A549 (cell line): ENCODE measurements at regions not wholly inside any gene's neighbourhood (a gene's known extent, or its start where the extent isn't known, plus 50 kb on each side); places are given as distances from the start of the nearest gene placed in this dataset.

Experiments
- ATAC-seq, 2 experiments: fragments of 200-7000 bp in 1 of 2; fragments of >200 bp in 1 of 2; cut with Nextera tagmentation in 1 of 2; cut with Tn5 transposase in 1 of 2; 3 replicates each; pipeline versions ENCODE4 v1.8.0 to v1.9.1; 2018 to 2020; ENCODE audit warnings: mild to moderate bottlenecking in 1 of 2, moderate library complexity in 1 of 2
- CTCF ChIA-PET: fragments of 300-600 bp; sonication (Branson Sonifier 250); formaldehyde crosslinking; extraction: SDS; loops from one replicate; lab custom pipeline; 2021; ENCODE audit warnings: antibody characterized with exemption, inconsistent platforms; lab: Yijun Ruan, JAX
- POLR2A ChIA-PET: fragments of 350-600 bp; formaldehyde crosslinking; extraction: SDS; loops from one replicate; lab custom pipeline; 2021; ENCODE audit warnings: antibody characterized with exemption, inconsistent platforms; lab: Yijun Ruan, JAX
- DNase-seq, 2 experiments: peaks; one replicate each; pipeline versions ENCODE4 v3.0.0 to v3.0.0-alpha.2; 2011 to 2016; ENCODE audit warnings: low read depth in 1 of 2, low spot score in 1 of 2
- FAIRE-seq: peaks from 2 replicates; lab custom pipeline; 2011; peaks lifted over from hg19 to GRCh38; lab: Jason Lieb, UNC
- H3K27ac ChIP-seq, 2 experiments: fragments of >200 bp; sonication (Bioruptor Twin); formaldehyde crosslinking; 3 replicates each; pipeline ENCODE4 v1.5.1; 2016 to 2017
- H3K4me1 ChIP-seq: fragments of >200 bp; sonication (Bioruptor Twin); formaldehyde crosslinking; 3 replicates; pipeline ENCODE4 v1.6.1; 2016
- H3K4me2 ChIP-seq: fragments of >200 bp; sonication (Bioruptor Twin); formaldehyde crosslinking; 3 replicates; pipeline ENCODE4 v1.6.1; 2016
- H3K4me3 ChIP-seq: fragments of >200 bp; sonication (Bioruptor Twin); formaldehyde crosslinking; 3 replicates; pipeline ENCODE4 v1.5.1; 2016
- H3K9me3 ChIP-seq: fragments of >200 bp; sonication (Bioruptor Twin); formaldehyde crosslinking; 3 replicates; pipeline ENCODE4 v1.6.1; 2016
- BHLHE40 ChIP-seq: IDR thresholded peaks from 2 replicates; pipeline ENCODE4 v1.6.1; 2012; ENCODE audit warnings: low read depth, low read length, inconsistent platforms
- CEBPB ChIP-seq, 2 experiments: fragments of >200 bp in 1 of 2; sonication (Bioruptor Twin) in 1 of 2; formaldehyde crosslinking in 1 of 2; IDR thresholded peaks; 2 replicates each; pipeline ENCODE4 v1.6.1; 2012 to 2016
- E2F6 ChIP-seq: IDR thresholded peaks from 2 replicates; pipeline ENCODE4 v1.6.1; 2012; ENCODE audit warnings: low read depth, borderline replicate concordance
- FOSB ChIP-seq: fragments of 250-450 bp; sonication (Bioruptor Pico); IDR thresholded peaks from 2 replicates; pipeline ENCODE4 v1.5.0; 2020; ENCODE audit warnings: mild to moderate bottlenecking, moderate library complexity
- HEYL ChIP-seq: fragments of 250-450 bp; sonication (Bioruptor Pico); IDR thresholded peaks from 2 replicates; pipeline ENCODE4 v1.8.0; 2021; ENCODE audit warnings: mild to moderate bottlenecking, moderate library complexity
- HOXA7 ChIP-seq: fragments of 250-450 bp; sonication (Bioruptor Pico); IDR thresholded peaks from 2 replicates; pipeline ENCODE4 v1.5.0; 2020; ENCODE audit warnings: mild to moderate bottlenecking, moderate library complexity
- HOXB5 ChIP-seq: fragments of 250-450 bp; sonication (Bioruptor Pico); IDR thresholded peaks from 2 replicates; pipeline ENCODE4 v1.5.0; 2020; ENCODE audit warnings: mild to moderate bottlenecking, moderate library complexity
- JUN ChIP-seq, 2 experiments: fragments of >200 bp; sonication (Bioruptor Twin); formaldehyde crosslinking; IDR thresholded peaks; 2 replicates in 1 of 2; 3 replicates in 1 of 2; pipeline ENCODE4 v1.6.1; 2016 to 2017
- JUNB ChIP-seq: fragments of >200 bp; sonication (Bioruptor Twin); formaldehyde crosslinking; IDR thresholded peaks from 2 replicates; pipeline ENCODE4 v1.6.1; 2016
- KDM1A ChIP-seq: fragments of 200-600 bp; sonication (generic); IDR thresholded peaks from 2 replicates; pipeline ENCODE4 v1.6.1; 2016; ENCODE audit warnings: low read depth, mild to moderate bottlenecking
- MAFK ChIP-seq: fragments of 450-650 bp; IDR thresholded peaks from 2 replicates; pipeline ENCODE4 v1.6.1; 2014; ENCODE audit not compliant: partially characterized antibody
- NFE2L2 ChIP-seq: fragments of 150-350 bp; conservative IDR thresholded peaks from 2 replicates; pipeline ENCODE4 v1.6.1; 2014; ENCODE audit warnings: low read length
- NR3C1 ChIP-seq: fragments of >200 bp; sonication (Bioruptor Twin); formaldehyde crosslinking; IDR thresholded peaks from 3 replicates; pipeline ENCODE4 v1.6.1; 2017
- PHF8 ChIP-seq: fragments of 200-600 bp; sonication (generic); IDR thresholded peaks from 2 replicates; pipeline ENCODE4 v1.6.1; 2016; ENCODE audit warnings: low read depth, mild to moderate bottlenecking, antibody characterized with exemption, moderate library complexity, borderline replicate concordance
- RARB ChIP-seq: fragments of 250-450 bp; sonication (Bioruptor Pico); IDR thresholded peaks from 2 replicates; pipeline ENCODE4 v1.8.0; 2021; ENCODE audit warnings: mild to moderate bottlenecking, moderate library complexity
- RCOR1 ChIP-seq: fragments of 150-350 bp; IDR thresholded peaks from 2 replicates; pipeline ENCODE4 v1.6.1; 2014; ENCODE audit warnings: antibody characterized with exemption, low read length, low read depth
- RFX5 ChIP-seq: fragments of 450-650 bp; IDR thresholded peaks from 2 replicates; pipeline ENCODE4 v1.7.1; 2014; ENCODE audit warnings: antibody characterized with exemption, mild to moderate bottlenecking, moderate library complexity
- SMC3 ChIP-seq: fragments of >200 bp; sonication (Bioruptor Twin); formaldehyde crosslinking; IDR thresholded peaks from 3 replicates; pipeline ENCODE4 v1.6.1; 2018; ENCODE audit warnings: inconsistent platforms
- ZFP36 ChIP-seq: fragments of 450-650 bp; IDR thresholded peaks from 2 replicates; pipeline ENCODE4 v1.6.1; 2014; ENCODE audit warnings: borderline replicate concordance; ENCODE audit not compliant: partially characterized antibody
- ZNF302 ChIP-seq: fragments of 250-450 bp; sonication (Bioruptor Pico); IDR thresholded peaks from 2 replicates; pipeline ENCODE4 v1.9.0; 2021; ENCODE audit warnings: inconsistent platforms, mild to moderate bottlenecking, moderate library complexity
- ZSCAN20 ChIP-seq: fragments of 250-450 bp; sonication (Bioruptor Pico); IDR thresholded peaks from 2 replicates; pipeline ENCODE4 v1.8.0; 2022; ENCODE audit warnings: mild to moderate bottlenecking, moderate library complexity
- WGBS: methylation state at CpG from one replicate; pipeline ENCODE4 v1.1.6; 2017; ENCODE audit errors: missing lambda C conversion rate; 5-methylcytosine and 5-hydroxymethylcytosine counted together

- FAIRE-seq, result no peak
- CTCF ChIA-PET, result no interaction called here
- H3K4me2 ChIP-seq, result no peak overlapping the region
- peak; percentile 43 to 76; a peak in 3 of 4 replicates for TF ChIP-seq CEBPB (IDR thresholded peaks at IDR 0.05)
- TF ChIP-seq JUN (IDR thresholded peaks at IDR 0.05), result no peak
- H3K4me3 ChIP-seq, result no peak overlapping the region
- H3K4me1 ChIP-seq, result no peaks in the 10 kb centered on the region
- 58% methylated on average over 2 of the region's 2 CpGs for WGBS
- POLR2A ChIA-PET, result no interaction called here
- no peak overlapping the region for H3K27ac ChIP-seq
- no peak for ATAC-seq
- H3K9me3 ChIP-seq, result peaks cover 8% of the 10 kb centered on the region; the same call in 2 of the 3 replicates
- no peak for DNase-seq
Observed at GRCh38 chr5:130801963-130802362, 363.1 kb downstream of the HINT1 start.

- ChIA-PET CTCF (no interaction called here), POLR2A (interaction anchor here (0.5 kb wide), 1 partner anchor 504 kb away, joined by 3 read pairs; no protein-coding TSS in a partner anchor)
- DNase-seq, result no peak
- no peak for FAIRE-seq
- Histone ChIP-seq H3K4me3 (no peak overlapping the region), H3K4me2 (no peak overlapping the region), H3K9me3 (peaks cover 8% of the 10 kb centered on the region; the same call in 2 of the 3 replicates), H3K27ac (no peak overlapping the region), H3K4me1 (no peaks in the 10 kb centered on the region)
- ATAC-seq, result no peak
- TF ChIP-seq HOXB5 (CRISPR knock-in tag) (no peak), MAFK (peak; percentile 48)
Observed at GRCh38 chr5:130799015-130799414, 366.0 kb downstream of the HINT1 start.

GRCh38 chr5:130797303-130797702, 367.8 kb downstream of the HINT1 start:
- DNase-seq, result no peak
- TF ChIP-seq CEBPB (IDR thresholded peaks at IDR 0.05) (no peak), NR3C1 (no peak), RCOR1 (no peak), ZNF302 (CRISPR knock-in tag) (no peak), RFX5 (no peak), E2F6 (no peak), HOXB5 (CRISPR knock-in tag) (no peak), PHF8 (no peak), SMC3 (no peak), MAFK (no peak), ZFP36 (no peak), JUNB (no peak), HOXA7 (CRISPR knock-in tag) (no peak), BHLHE40 (no peak), FOSB (CRISPR knock-in tag) (no peak), KDM1A (no peak), RARB (no peak), HEYL (CRISPR knock-in tag) (no peak), ZSCAN20 (CRISPR knock-in tag) (no peak)
- Histone ChIP-seq H3K27ac (no peak overlapping the region), H3K9me3 (peaks cover 8% of the 10 kb centered on the region; the same call in 2 of the 3 replicates), H3K4me3 (no peak overlapping the region), H3K4me2 (no peak overlapping the region), H3K4me1 (no peaks in the 10 kb centered on the region)
- ChIA-PET CTCF (no interaction called here), POLR2A (no interaction called here)
- no peak for ATAC-seq
- no peak for FAIRE-seq
- 40% methylated on average over 3 of the region's 3 CpGs for WGBS

- FAIRE-seq (no peak), DNase-seq (no peak), ATAC-seq (no peak)
- H3K4me1 ChIP-seq, result no peaks in the 10 kb centered on the region
- no peak overlapping the region for H3K4me3 ChIP-seq
- WGBS, result 31% methylated on average over 2 of the region's 2 CpGs
- H3K4me2 ChIP-seq, result no peak overlapping the region
- H3K9me3 ChIP-seq, result peaks cover 8% of the 10 kb centered on the region; the same call in 2 of the 3 replicates
- CTCF ChIA-PET, result no interaction called here
- TF ChIP-seq ZNF302 (CRISPR knock-in tag) (no peak), MAFK (peak; percentile 93), NFE2L2 (peak; percentile 90)
- H3K27ac ChIP-seq, result no peak overlapping the region
- POLR2A ChIA-PET, result no interaction called here
Observed at GRCh38 chr5:130796902-130797301, 368.2 kb downstream of the HINT1 start.
